ENCODE measurements at regions not wholly inside any gene's neighbourhood (a gene's known extent, or its start where the extent isn't known, plus 50 kb on each side); places are given as distances from the start of the nearest gene placed in this dataset.

GRCh38 chr15:31824024-31824423 is 206.3 kb upstream of the CHRNA7 start:
- DNase-seq (ENCODE audit: low read depth, low spot score), result no peak

- DNase-seq (ENCODE audit: low read depth, low spot score), result no peak
Measured at GRCh38 chr15:31828594-31828993, 201.7 kb upstream of the CHRNA7 start.

- DNase-seq (ENCODE audit: low read depth, low spot score), result no peak
Measured at GRCh38 chr15:31830591-31830990, 199.7 kb upstream of the CHRNA7 start.

GRCh38 chr15:31831596-31831995 is 198.7 kb upstream of the CHRNA7 start:
- DNase-seq (ENCODE audit: low read depth, low spot score), result no peak

- DNase-seq (ENCODE audit: low read depth, low spot score), result no peak
Measured at GRCh38 chr15:31834654-31835053, 195.7 kb upstream of the CHRNA7 start.

GRCh38 chr15:31839388-31839787 is 190.9 kb upstream of the CHRNA7 start:
- DNase-seq (ENCODE audit: low read depth, low spot score), result no peak

- no peak for DNase-seq (ENCODE audit: low read depth, low spot score)
Measured at GRCh38 chr15:31840849-31841476, 189.4 kb upstream of the CHRNA7 start.

- no peak for DNase-seq (ENCODE audit: low read depth, low spot score)
Measured at GRCh38 chr15:31842532-31843195, 187.7 kb upstream of the CHRNA7 start.

GRCh38 chr15:31843426-31844055 is 186.8 kb upstream of the CHRNA7 start:
- no peak for DNase-seq (ENCODE audit: low read depth, low spot score)

- DNase-seq (ENCODE audit: low read depth, low spot score), result no peak
Measured at GRCh38 chr15:31845791-31846190, 184.5 kb upstream of the CHRNA7 start.

GRCh38 chr15:31847961-31848360 is 182.4 kb upstream of the CHRNA7 start:
- DNase-seq (ENCODE audit: low read depth, low spot score), result no peak

GRCh38 chr15:31848621-31849020 is 181.7 kb upstream of the CHRNA7 start:
- no peak for DNase-seq (ENCODE audit: low read depth, low spot score)

GRCh38 chr15:31852933-31853799 is 177.1 kb upstream of the CHRNA7 start:
- DNase-seq (ENCODE audit: low read depth, low spot score), result no peak

- no peak for DNase-seq (ENCODE audit: low read depth, low spot score)
Measured at GRCh38 chr15:31856581-31856980, 173.7 kb upstream of the CHRNA7 start.

- no peak for DNase-seq (ENCODE audit: low read depth, low spot score)
Measured at GRCh38 chr15:31857194-31857593, 173.1 kb upstream of the CHRNA7 start.

- no peak for DNase-seq (ENCODE audit: low read depth, low spot score)
Measured at GRCh38 chr15:31858026-31858425, 172.3 kb upstream of the CHRNA7 start.

- no peak for DNase-seq (ENCODE audit: low read depth, low spot score)
Measured at GRCh38 chr15:31866248-31866647, 164.1 kb upstream of the CHRNA7 start.

GRCh38 chr15:31867536-31868442 is 162.5 kb upstream of the CHRNA7 start:
- DNase-seq (ENCODE audit: low read depth, low spot score), result peak; percentile 7

- no peak for DNase-seq (ENCODE audit: low read depth, low spot score)
Measured at GRCh38 chr15:31869686-31870307, 160.5 kb upstream of the CHRNA7 start.

GRCh38 chr15:31870328-31871165 is 159.8 kb upstream of the CHRNA7 start, which contains the start of gene OTUD7A:
Gene OTUD7A (minus strand): TSS chr15:31870673.
- peak; percentile 54 for DNase-seq (ENCODE audit: low read depth, low spot score)
